RCC 7860 (cell line): ENCODE measurements at regions not wholly inside any gene's neighbourhood (a gene's known extent, or its start where the extent isn't known, plus 50 kb on each side); places are given as distances from the start of the nearest gene placed in this dataset.
"Not testable (repeated sequence)": the region's sequence is repeated elsewhere in the genome, so short reads cannot be mapped to it uniquely, and the experiment has no call there.

Experiments
- DNase-seq: peaks from one replicate; pipeline ENCODE4 v3.0.0-alpha.2; 2015; ENCODE audit warnings: low spot score
- FAIRE-seq: peaks from 2 replicates; lab custom pipeline; 2012; peaks lifted over from hg19 to GRCh38; lab: Jason Lieb, UNC

DNA sequence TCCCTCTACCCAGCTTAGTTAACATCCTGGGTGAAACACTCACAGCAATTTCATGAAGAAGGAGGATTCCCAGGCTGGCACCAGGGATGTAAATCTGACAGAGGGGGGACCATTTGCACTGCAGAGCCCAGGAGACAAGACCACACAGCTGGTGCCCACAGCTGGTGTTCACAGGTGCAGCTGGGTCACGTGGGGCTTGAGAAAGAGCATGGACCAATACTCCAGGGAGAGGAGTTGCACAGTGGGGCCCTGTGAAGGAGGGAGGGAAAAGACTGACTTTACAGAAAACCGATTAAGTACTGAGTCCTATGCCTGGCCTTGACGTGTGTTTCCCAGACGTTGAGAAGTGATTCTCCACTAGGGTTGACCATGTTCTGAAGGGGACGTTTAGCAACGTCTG is 1316.7 kb upstream of the TMEM132C start:
- FAIRE-seq: no peak
- DNase-seq: no peak

DNA sequence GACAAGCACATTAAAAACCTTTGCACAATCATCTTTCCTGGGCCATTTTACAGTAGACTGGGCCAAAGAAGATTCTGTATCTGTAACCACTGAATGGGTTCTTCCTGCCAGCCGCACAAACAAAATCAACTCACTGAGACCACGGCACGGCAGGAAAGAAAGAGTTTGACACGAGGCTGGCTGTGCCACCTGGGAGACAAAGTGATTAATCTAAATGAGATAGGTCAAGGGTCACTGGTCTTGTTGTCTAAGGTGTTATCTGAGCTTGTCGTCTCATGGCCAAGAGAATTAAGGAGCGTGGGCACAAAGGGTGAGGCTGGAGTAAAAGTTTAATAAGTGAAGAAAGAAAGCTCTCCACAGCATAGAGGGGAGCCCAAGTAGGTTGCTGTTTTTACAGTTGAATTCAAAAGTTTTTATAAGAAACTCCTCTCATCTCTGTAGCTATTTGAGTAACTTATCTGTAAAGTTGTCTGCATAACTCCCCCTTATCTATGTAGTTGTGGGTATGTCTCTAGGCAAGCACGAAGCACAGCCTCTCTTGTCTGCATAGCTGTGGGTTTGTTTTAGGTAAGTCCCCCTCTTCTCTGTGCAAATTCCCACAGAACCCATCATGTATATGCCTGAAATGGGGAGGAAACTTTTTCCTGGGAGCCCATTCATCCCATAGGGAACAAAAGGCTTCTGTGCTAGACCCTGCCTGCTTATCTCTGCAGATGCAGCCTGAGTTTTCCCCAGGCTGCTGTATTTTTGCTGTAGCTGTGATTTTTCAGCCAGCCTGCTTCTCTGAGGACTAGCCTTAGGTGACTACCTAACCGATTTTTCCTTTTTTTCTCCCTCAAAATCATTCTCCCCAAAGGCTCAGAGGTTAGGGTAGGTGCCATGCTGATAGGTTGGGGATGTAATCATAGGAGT is 1314.6 kb upstream of the TMEM132C start:
- no peak for FAIRE-seq
- DNase-seq: no peak

DNA sequence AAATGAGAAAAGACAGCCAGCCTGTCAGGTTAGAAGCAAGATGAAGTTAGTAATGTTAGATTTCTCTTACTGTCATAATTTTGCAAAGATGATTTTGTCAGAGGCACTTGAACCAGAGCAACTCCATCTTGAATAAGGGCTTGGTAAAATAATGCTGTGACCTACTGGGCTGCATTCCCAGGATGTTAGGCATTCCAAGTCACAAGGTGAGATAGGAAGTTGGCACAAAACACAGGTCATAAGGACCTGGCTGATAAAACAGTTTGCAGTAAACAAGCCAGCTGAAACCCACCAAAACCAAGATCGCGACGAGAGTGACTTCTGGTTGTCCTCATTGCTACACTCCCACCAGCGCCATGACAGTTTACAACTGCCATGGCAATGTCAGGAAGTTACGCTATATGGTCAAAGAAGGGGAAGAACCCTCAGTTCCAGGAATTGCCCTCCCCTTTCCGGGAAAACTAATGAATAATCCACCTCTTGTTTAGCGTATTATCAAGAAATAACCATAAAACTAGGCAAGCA is 1313.5 kb upstream of the TMEM132C start:
- FAIRE-seq (no peak), DNase-seq (no peak)

DNA sequence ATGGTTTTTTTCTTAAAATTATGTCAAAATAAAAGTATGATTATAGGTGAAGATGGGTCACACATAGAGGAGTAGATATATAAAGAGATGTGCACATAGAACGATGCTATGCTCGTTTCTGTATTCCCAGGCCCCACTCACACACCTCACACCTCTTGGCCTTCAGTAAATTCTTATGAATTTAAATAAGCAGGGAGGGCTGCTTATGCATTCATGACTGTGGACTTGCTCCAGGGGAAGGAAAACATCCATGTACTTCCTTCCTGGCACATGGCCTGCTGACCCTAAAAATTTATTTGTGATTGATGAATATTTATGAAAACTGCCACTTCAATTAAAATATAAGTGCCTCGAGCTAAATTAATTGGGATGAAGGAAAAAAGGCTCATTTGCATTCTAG is 1306.7 kb upstream of the TMEM132C start:
- no peak for DNase-seq

DNA sequence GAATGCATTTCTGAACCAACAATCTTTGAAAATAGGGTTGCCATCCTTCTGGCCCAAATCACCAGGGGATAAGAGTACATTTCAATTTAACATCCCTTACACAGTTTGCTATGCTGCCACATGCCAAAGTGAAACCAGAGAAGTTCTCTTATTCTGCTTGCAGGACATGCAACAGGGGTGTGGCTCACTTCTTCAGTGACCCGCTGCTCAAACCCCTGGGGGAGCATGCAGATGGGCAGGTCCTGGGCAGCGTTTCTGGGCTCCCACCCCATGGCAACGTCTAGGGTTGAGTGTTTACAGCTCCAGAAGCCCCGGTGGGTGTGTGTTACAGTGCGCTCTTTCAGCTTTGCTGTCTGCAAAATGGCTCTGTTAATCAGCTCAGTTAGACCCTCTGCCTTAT is 1306.3 kb upstream of the TMEM132C start:
- FAIRE-seq (no peak), DNase-seq (no peak)

More for the DNA sequence above, 1306.7 kb upstream of the TMEM132C start:
- FAIRE-seq: no peak

DNA sequence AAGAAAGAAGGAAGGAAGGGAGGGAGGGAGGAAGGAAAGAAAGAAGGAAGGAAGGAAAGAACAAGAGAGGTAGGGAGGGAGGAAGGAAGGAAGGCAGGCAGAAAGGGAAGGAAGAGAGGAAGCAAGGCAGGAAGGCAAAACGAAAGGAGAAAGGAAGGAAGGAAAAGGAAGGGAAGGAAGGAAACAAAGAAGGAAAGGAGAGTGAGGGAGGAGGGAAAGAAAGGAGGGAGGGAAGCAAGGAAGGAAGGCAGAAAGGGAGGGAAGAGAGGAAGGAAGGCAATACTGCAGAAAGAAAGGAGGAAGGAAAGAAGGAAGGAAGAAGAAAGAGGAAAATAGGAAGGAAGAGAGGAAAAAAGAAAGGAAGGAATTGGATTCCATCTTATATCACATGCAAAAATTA is 1303.1 kb upstream of the TMEM132C start:
- FAIRE-seq: no peak
- DNase-seq: no peak

DNA sequence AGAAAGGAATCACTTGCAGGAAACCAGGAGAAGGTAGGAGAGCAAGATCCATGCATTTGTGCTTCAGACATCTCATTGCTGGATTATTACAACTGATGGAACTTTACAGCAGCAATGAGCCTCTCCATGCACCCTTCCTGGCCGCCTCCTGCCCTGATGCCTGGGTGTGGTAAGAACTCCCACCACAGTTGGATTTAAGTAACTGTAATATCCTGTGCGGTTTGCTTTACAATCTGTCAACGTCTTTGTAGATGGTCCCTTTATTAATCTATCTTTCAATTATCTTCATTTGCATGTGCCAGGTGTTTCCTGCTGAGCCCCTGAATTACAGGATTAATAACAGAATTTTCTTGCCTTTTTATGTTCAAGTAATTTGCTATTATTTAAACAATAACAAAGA is 1300.5 kb upstream of the TMEM132C start:
- no peak for DNase-seq
- FAIRE-seq: no peak

DNA sequence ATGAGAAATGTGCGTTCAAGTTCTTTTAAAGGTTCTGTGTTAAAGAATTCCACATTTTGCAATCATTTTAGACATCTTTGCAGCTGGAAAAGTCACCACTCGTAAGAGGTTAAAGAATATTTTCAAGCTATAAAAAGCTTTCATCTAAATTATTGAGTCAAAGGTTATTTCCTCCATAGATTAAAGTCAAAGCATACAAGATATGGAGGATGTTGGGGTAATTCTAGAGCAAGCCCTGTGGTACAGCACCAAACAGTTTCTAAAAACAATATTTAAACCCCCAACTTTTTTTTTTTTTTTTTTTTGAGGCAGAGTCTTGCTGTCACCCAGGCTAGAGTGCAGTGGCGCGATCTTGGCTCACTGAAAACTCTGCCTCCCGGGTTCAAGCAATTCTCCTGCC is 1299.8 kb upstream of the TMEM132C start:
- DNase-seq (no peak), FAIRE-seq (no peak)

DNA sequence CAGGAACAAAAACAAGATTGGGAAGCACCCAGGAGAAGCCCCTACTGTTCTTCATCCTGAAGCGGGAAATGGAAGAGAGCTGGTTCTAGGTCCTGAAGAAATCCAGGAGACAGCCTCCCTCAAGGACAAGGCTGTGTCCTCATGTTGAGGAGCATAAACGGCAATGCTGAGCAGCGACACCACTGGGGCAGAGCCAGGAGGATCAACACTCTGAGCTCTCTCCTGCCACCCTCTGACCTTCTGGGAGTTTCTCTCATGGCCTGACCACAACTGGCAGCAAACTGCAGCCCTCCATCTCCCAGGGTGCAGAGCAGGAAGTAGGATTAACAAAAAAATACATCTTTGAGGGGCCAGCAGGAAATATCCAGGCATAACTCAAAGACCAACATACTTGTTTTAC is 1292.2 kb upstream of the TMEM132C start:
- FAIRE-seq: no peak
- DNase-seq: no peak

DNA sequence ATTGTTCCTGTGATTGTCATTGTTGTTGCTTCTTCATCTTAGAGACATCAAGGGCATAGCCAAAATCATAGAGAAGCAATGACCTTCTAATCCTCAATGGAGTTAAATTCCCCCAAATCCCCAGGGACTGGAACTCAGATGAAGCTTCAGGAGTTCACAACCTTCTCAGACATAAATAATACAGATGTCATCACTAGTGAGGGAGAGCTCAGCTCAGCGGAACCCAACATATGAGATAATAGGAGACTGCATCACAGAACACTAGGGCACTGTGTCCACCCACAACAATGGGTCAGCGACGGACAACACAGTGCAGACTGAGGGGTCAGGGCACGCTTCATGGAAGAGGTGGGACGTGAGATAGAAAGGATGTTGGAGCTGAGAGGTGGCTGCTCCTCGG is 1290.4 kb upstream of the TMEM132C start:
- DNase-seq: no peak

DNA sequence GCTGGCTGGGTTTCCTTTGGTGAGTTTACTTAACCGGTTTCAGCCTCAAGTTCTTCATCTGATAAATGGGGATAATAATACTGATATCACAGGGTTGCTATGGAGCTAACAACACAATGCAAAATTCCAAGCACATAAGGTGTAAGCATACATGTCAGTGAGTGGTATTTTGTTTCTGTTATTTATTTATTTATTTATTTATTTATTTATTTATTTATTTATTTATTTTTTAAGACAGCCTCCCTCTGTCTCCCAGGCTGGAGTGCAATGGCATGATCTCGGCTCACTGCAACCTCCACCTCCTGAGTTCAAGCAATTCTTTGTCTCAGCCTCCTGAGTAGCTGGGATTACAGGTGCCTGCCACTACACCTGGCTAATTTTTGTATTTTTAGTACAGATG is 1287.4 kb upstream of the TMEM132C start:
- not testable (repeated sequence) for DNase-seq, FAIRE-seq

More for the DNA sequence above, 1290.4 kb upstream of the TMEM132C start:
- FAIRE-seq: no peak

DNA sequence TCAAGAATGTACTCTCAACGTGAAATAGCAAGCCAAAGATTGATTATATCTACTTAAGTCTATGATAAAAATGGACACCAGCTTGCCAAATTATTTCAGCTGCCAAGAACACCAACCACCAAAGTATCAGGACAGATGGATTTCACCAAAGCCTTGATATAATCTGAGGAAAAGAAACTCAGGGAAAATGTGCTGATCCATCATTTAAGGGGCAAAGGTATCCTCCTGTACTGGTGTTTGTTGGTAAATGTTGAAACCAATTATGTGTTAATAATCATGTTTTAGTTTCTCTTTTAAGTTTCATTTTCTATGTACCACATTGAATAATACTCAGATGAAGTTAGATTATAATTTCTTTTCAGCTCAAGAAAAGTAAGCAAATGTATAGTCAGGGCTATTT is 1284.3 kb upstream of the TMEM132C start:
- DNase-seq (no peak), FAIRE-seq (no peak)

DNA sequence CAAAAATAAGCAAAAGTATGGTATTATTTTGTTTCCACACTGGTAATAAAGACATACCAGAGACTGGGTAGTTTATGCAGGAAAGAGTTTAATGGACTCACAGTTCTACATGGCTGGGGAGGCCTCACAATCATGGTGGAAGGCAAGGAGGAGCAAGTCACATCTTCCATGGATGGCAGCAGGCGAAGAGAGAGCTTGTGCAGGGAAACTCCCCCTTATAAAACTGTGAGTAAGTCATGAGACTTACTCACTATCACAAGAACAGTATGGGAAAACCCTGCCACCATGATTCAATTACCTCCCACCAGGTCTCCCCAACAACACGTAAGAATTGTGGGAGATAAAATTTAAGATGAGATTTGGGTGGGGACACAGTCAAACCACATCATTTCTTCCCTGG is 1283.2 kb upstream of the TMEM132C start:
- DNase-seq, FAIRE-seq: not testable (repeated sequence)

DNA sequence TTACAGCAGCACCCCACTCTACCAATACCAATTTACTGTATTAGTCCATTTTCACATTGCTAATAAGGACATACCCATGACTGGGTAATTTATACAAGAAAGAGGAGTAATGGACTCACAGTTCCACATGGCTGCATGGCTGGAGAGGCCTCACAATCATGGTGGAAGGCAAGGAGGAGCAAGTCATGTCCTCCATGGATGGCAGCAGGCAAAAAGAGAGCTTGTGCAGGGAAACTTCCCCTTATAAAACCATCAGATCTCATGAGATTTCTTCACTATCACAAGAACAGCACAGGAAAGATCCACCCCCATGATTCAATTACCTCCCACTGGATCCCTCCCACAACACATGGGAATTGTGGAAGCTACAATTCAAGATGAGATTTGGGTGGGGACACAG is 1281.3 kb upstream of the TMEM132C start:
- FAIRE-seq: not testable (repeated sequence)

DNA sequence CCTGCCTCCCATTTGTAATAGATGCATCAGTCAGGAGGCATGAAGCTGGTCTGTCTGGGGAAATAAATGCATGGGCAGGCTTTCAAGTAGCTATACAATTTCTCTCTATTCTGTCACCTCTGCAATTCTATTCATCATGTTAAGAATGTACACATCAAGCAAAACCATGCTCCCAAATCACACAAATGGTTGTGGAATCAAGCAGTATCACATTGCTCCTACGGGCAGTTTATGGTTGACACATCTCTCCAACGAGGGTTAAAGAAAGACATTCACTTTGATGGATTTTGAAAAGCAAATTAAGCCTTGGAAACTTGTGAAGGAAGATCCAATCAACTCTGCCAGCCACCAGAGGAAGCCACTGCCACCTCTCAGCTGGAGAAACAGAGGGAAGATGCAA is 1277.4 kb upstream of the TMEM132C start:
- no peak for DNase-seq
- no peak for FAIRE-seq

More for the DNA sequence above, 1281.3 kb upstream of the TMEM132C start:
- DNase-seq: not testable (repeated sequence)

DNA sequence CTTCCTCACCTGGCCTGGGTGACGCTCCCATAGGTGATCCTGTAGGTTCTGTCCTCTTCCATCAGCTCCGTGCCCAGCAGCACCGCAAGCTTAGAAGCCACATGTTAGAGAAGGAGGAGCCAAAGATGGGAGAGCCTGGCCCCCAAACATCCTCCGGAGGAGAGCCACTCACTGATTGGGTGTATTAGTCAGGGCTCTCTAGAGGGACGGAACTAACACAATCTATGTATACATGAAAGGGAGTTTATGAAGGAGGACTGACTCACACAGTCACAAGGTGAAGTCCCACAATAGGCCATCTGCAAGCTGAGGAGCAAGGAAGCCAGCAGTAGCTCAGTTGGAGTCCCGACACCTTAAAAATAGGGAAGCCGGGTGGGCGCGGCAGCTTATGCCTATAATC is 1273.1 kb upstream of the TMEM132C start:
- DNase-seq: no peak
- no peak for FAIRE-seq

DNA sequence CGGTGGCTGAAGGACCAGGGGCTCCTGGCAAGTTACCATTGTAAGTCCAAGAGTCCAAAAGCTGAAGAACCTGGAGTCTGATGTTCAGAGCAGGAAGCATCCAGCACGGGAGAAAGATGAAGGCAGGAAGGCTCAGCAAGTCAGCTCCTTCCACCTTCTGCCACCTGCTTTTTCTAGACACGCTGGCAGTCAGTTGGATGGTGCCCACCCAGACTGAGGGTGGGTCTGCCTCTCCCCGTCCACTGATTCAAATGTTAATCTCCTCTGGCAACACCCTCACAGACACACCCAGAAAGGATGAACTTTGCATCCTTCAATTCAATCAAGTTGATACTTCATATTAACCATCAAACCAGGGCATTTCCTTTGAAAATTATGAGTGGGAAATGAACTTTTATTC is 1272.4 kb upstream of the TMEM132C start:
- no peak for DNase-seq
- no peak for FAIRE-seq

DNA sequence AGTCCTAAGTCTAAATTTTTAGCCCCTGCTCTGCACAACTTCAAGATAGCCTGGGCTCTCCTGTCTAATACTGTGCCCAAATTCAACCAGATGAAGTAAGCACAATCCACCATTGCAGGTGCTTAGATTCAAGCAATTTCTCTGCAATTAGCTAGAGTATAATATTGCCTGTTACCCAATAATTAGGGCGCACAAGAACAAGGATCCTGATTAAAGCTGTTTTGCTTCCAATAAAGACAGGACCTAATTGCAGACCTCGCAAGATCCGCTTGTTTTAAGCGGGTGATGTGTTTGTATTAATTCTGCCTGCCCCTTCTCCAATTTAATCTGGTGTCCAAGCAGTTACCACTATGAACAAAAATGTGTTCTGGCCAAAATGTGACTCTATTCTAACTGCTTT is 1268.9 kb upstream of the TMEM132C start:
- DNase-seq (no peak), FAIRE-seq (no peak)

DNA sequence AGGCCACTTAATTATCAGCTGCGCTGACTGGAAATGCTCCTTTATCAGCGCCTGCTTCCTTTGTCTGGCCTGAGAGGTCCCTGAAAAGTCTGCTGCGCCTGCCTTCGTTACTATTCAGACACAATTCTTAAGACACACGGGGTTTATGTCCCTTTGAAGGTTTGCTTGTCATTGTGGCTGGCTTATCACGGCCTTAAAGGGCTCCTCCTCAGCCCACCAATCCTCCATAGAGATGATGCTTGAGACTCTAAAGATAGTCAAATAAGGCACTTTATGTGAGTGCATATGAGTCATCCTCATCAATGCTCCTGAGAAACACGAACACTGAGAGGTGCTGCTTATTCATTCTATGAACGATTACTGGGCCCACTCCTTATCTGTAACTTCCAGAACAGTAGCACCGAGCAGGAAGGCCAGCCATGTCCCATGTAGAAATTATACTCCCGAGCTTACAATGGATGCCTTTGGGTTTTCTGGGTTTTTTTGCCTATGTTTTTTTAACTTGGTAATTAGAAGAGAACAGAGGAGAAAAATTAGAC is 1268.2 kb upstream of the TMEM132C start:
- no peak for DNase-seq
- FAIRE-seq: no peak

DNA sequence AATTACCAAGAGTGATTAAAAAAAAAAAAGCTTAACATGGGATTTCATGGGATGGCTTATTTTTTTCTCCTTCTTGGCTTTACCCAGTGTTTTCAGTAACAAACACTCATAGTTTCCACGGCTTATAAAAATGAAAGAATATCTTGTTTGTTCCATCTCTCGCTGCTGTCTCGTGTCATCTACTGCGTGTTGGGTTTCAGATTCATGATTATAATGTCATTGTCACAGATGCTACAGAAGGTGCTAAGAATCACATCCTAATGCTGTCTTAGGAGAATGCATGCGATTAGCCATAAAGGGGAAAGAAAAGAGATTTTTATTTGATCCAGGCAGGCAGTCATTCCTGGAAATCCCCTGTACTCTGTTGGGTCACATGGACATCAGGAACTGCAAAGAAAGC is 1267.6 kb upstream of the TMEM132C start:
- no peak for FAIRE-seq
- DNase-seq: no peak

DNA sequence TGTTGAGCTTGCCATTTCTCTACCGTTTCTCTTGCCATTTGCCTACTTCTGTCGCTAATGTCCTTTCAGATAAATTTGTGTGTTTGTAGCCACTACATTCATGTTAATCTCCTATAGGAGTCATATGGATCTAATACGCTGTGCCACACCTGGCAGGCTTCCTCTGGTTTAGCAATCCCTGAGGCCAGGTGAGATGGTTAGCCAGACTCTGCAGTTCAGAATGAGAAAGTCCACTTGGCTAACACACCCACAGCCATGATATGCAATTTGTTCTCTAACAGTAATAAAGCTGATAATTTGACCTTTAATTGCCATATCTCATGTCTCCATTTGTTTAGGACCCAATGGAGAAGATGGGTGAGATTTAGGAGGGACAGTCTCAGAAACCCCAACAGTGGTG is 1261.6 kb upstream of the TMEM132C start:
- no peak for FAIRE-seq
- no peak for DNase-seq

DNA sequence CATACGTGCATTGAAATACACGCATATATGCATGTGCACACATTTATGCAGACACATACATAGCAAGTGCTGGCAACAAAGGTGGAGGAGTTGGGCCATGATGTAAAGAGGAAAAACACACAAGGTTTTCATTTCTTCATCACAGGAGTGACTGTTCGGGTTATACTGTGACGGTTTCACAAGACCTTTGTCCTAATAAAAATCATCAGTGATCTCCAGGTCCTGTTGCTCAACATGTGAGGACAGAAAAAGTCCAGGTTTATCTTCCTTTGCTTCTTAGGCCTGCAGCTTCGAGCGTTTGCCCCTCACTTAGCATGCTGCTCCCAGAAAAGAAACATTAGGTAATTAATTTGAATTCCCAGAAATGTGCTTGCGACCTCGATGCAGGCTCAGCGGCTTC is 1260.0 kb upstream of the TMEM132C start:
- FAIRE-seq (no peak), DNase-seq (no peak)
